ENCODE measurements at regions not wholly inside any gene's neighbourhood (a gene's known extent, or its start where the extent isn't known, plus 50 kb on each side); places are given as distances from the start of the nearest gene placed in this dataset.

GRCh38 chr14:104494483-104494882 lies 85.1 kb upstream of the C14orf180 start:
- TF ChIP-seq CTCF (conservative IDR thresholded peaks at IDR 0.05) (no peak), EZH2 (IDR thresholded peaks at IDR 0.05; ENCODE audit: low read depth) (no peak)
